ENCODE measurements at regions not wholly inside any gene's neighbourhood (a gene's known extent, or its start where the extent isn't known, plus 50 kb on each side); places are given as distances from the start of the nearest gene placed in this dataset.

GRCh38 chr18:55731594-55732042, 143.6 kb upstream of the TCF4 start (continued):
- TF ChIP-seq CUX1 (CRISPR knock-in tag; IDR thresholded peaks at IDR 0.05) (0 out of 2 replicates have a peak, but pooled peaks have one; percentile 28), NR2C2 (CRISPR knock-in tag; IDR thresholded peaks at IDR 0.05) (no peak), NR2C2 (tag; IDR thresholded peaks at IDR 0.05) (no peak), MGA (IDR thresholded peaks at IDR 0.05) (peak; percentile 89), MNT (conservative IDR thresholded peaks at IDR 0.05) (peak; percentile 43 to 63; a peak in 3 of 4 replicates), CREM (IDR thresholded peaks at IDR 0.05; ENCODE audit: low read depth) (peak; percentile 34; the same call in 1 of the 2 replicates), SMAD4 (CRISPR knock-in tag; conservative IDR thresholded peaks at IDR 0.05) (no peak), MAZ (CRISPR knock-in tag; conservative IDR thresholded peaks at IDR 0.05 in 1 of 2, IDR thresholded peaks at IDR 0.05 in 1 of 2) (0 out of 4 replicates have a peak, but pooled peaks of 1 of the 2 experiments have one; percentile 11), FOXA3 (CRISPR knock-in tag; conservative IDR thresholded peaks at IDR 0.05 in 1 of 2, IDR thresholded peaks at IDR 0.05 in 1 of 2) (no peak)
